Activated CD8-positive, alpha-beta memory T cell treated with anti-CD3 and anti-CD28 coated beads, Interleukin-2, amount 50 U/mL, for 1 hour (primary cell): ENCODE measurements at regions not wholly inside any gene's neighbourhood (a gene's known extent, or its start where the extent isn't known, plus 50 kb on each side); places are given as distances from the start of the nearest gene placed in this dataset.
"Not testable (repeated sequence)": the region's sequence is repeated elsewhere in the genome, so short reads cannot be mapped to it uniquely, and the experiment has no call there.

Experiments
- DNase-seq: peaks from one replicate; pipeline ENCODE4 v3.0.0-alpha.2; 2020; ENCODE audit errors: extremely low read depth

DNA sequence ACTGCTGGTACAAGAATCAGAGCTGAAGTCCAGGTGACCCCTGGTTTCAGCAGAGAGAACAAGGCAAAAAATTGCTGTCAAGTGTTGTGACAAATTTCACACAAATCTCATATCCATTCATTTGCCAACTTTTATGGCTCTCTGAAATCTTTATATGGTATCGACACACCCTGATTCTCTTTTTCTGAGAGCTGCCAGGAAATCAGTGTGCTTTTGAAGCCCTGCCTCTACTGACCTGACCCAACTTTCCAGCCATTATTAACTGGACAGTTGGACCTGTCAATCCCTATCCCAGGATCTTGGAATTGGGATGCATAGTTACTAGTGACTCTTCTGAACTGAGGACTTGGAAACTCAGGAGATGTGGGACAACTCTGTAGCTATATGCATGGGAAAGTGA lies 288.2 kb upstream of the GADL1 start:
- DNase-seq = no peak

- no peak for DNase-seq
Observed at GRCh38 chr3:31184261-31185061, 290.0 kb upstream of the GADL1 start.

GRCh38 chr3:31185062-31185357 lies 290.5 kb upstream of the GADL1 start:
- DNase-seq = no peak

DNA sequence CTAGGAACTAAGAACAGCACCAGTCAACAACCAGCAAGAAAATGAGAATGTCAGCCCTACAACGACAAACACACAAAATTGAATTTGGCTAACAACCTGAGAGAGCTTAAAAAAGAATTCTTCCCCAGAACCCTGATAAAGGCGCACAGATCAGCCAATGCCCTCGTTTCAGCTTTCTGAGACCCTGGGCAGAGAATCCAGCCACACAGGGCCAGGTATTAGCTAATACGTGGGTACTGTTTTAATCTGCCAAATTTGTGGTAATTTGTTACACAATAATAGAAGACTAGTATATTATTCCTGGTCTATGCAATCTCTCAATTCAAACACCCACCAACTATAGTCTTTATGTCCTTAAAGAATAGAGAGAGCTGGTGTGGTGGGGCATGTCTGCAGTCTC lies 291.6 kb upstream of the GADL1 start:
- DNase-seq = no peak

- no peak for DNase-seq
Observed at GRCh38 chr3:31187380-31187779, 292.9 kb upstream of the GADL1 start.

GRCh38 chr3:31188112-31188511 lies 293.7 kb upstream of the GADL1 start:
- no peak for DNase-seq

GRCh38 chr3:31189330-31189729 lies 294.9 kb upstream of the GADL1 start:
- DNase-seq = no peak

GRCh38 chr3:31189971-31190370 lies 295.5 kb upstream of the GADL1 start:
- no peak for DNase-seq

GRCh38 chr3:31191354-31191753 lies 296.9 kb upstream of the GADL1 start:
- DNase-seq = no peak

DNA sequence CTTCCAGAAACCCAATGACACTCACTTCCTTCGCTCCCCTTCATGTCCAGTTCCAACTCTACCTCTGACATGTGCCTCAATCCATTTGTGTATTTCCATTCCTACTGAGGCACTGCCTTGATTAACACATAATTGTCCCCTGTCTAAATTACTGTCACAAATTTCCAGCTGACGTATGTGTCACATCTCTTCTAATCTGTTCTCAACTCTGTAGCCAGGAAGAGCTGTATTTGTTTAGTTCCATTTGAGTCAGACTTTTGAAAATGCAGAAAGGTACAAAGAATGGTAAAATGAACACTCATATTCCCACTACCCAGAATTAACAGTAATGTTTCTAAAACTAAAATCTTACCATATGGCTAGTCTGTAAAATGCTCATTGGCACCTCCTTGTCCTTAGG lies 299.0 kb upstream of the GADL1 start:
- no peak for DNase-seq

DNA sequence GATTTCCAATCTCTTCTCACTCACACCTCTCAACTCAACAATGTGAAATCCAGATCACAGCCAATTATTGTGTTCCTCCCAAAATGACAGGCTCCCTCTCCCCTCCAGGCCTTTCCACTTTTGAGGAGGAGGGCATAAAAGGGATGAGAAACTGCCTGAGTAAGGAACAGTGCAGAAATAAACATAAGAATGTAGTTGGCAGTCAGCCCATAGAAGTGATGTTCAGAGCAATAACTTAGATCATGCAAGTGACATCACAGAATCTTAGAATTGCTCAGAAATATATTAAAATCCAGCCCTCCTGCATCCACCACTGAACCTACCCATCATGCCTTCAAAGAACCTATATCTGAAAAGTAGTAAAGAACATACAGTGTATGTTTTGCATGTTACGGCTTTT lies 299.4 kb upstream of the GADL1 start:
- no peak for DNase-seq

DNA sequence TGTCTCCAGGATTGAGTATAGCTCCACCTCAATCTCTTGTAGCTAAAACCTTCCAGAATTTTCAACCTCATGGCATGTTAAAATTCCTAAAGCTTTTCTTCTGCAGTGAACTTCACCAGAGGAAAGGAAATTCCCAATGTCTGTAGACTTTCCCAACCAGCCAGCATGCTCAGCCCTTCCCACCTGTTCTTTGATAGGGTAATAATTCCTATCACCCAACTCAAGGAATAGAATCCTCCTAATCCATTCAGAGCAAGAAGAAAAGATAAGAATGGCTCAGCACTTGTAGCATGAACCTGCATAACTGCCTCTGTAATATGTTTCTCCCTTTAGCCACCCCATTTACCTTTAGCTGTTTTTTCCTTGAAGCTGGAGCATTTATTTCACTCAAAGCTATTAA lies 301.8 kb upstream of the GADL1 start:
- no peak for DNase-seq

- DNase-seq = no peak
Observed at GRCh38 chr3:31196881-31197364, 302.5 kb upstream of the GADL1 start.

- no peak for DNase-seq
Observed at GRCh38 chr3:31197941-31198340, 303.5 kb upstream of the GADL1 start.

DNA sequence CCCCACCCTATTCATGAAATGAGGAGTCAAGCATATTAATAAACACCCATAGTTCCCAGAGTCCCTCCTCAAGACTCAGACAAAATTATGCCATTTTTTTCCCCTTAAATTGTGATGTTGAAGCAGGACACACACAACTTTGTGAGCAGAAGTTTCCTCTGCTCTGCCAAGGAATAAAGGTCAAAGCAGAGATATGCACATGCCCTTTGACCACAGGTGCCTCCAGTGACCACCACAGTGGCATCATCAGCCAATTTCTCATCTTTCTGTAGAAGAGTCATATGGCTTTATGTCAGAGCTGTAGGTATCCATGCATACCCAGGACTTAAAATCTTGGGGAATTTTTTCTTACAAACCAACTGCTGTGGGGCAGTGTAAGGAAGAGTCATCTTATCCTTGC lies 304.4 kb upstream of the GADL1 start:
- DNase-seq = no peak

GRCh38 chr3:31203960-31204795 lies 309.7 kb upstream of the GADL1 start:
- no peak for DNase-seq

- not testable (repeated sequence) for DNase-seq
Observed at GRCh38 chr3:31204796-31205056, 310.3 kb upstream of the GADL1 start.

- DNase-seq = no peak
Observed at GRCh38 chr3:31210068-31210645, 315.7 kb upstream of the GADL1 start.

DNA sequence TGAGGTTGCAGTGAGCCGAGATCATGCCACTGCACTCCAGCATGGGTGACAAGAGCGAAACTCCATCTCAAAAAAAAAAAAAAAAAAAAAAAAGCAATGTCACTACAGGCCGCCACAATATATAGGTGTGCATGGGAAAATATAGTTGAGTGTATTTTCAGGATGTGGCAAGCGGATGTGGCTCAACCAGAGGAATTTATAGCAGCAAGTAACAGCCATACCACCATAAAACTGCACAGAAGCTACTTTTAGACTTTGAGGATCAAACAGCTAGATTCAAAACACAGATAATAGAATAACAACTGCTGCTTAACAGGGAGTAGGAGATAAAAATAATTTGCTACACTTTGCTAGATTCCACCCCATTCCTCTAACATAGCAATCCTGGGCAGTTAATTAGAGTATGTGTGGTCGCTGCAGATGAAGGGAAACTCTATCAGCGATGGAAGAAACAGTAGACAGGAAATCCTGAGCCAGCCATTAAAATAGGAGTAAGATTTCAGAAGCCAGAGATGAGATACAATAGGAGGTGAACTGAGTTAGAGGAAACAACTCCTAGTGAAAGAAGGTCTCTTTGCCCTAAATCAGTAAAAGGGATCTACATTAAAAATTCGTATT lies 318.7 kb upstream of the STT3B start:
- DNase-seq = no peak

GRCh38 chr3:31218082-31218481 lies 314.6 kb upstream of the STT3B start:
- DNase-seq = no peak

- no peak for DNase-seq
Observed at GRCh38 chr3:31219131-31219843, 313.4 kb upstream of the STT3B start.

- DNase-seq = no peak
Observed at GRCh38 chr3:31220431-31220830, 312.3 kb upstream of the STT3B start.
